ENCODE measurements at regions not wholly inside any gene's neighbourhood (a gene's known extent, or its start where the extent isn't known, plus 50 kb on each side); places are given as distances from the start of the nearest gene placed in this dataset.

GRCh38 chr1:4530166-4530785 lies 124.1 kb upstream of the AJAP1 start:
- Mint-ChIP-seq H3K4me3 (ENCODE audit: unreplicated experiment) (no peak overlapping the region), H3K4me1 (ENCODE audit: insufficient read depth, unreplicated experiment) (no peaks in the 10 kb centered on the region), H3K36me3 (ENCODE audit: insufficient read depth, unreplicated experiment) (no peaks in the 10 kb centered on the region), H3K27me3 (ENCODE audit: insufficient read depth, unreplicated experiment) (no peaks in the 10 kb centered on the region), H3K27ac (ENCODE audit: low read depth, unreplicated experiment) (no peak overlapping the region), H3K9me3 (ENCODE audit: unreplicated experiment) (peaks cover 12% of the 10 kb centered on the region)
- ChIA-PET POLR2A (no interaction called here), CTCF (no interaction called here)
- intact Hi-C loops (cut with micrococcal nuclease) = no loop called here
- DNase-seq (ENCODE audit: unreplicated experiment) = no peak
- TF ChIP-seq CTCF (IDR thresholded peaks at IDR 0.05; ENCODE audit: unreplicated experiment) = no peak
- no TSS peak for BruUV-seq (replicated peaks)

- no peaks in the 10 kb centered on the region for H3K36me3 Mint-ChIP-seq (ENCODE audit: insufficient read depth, unreplicated experiment)
- no peaks in the 10 kb centered on the region for H3K4me1 Mint-ChIP-seq (ENCODE audit: insufficient read depth, unreplicated experiment)
- peaks cover 12% of the 10 kb centered on the region for H3K9me3 Mint-ChIP-seq (ENCODE audit: unreplicated experiment)
- no peak overlapping the region for H3K27ac Mint-ChIP-seq (ENCODE audit: low read depth, unreplicated experiment)
- POLR2A ChIA-PET = no interaction called here
- DNase-seq (ENCODE audit: unreplicated experiment) = no peak
- intact Hi-C loops (cut with micrococcal nuclease) = no loop called here
- CTCF ChIA-PET = no interaction called here
- BruUV-seq (replicated peaks) = no TSS peak
- TF ChIP-seq CTCF (IDR thresholded peaks at IDR 0.05; ENCODE audit: unreplicated experiment) = no peak
- H3K27me3 Mint-ChIP-seq (ENCODE audit: insufficient read depth, unreplicated experiment) = no peaks in the 10 kb centered on the region
- H3K4me3 Mint-ChIP-seq (ENCODE audit: unreplicated experiment) = no peak overlapping the region
Observed at GRCh38 chr1:4531842-4532241, 122.6 kb upstream of the AJAP1 start.

- intact Hi-C loops (cut with micrococcal nuclease) = no loop called here
- no peaks in the 10 kb centered on the region for H3K36me3 Mint-ChIP-seq (ENCODE audit: insufficient read depth, unreplicated experiment)
- CTCF ChIA-PET = no interaction called here
- H3K4me3 Mint-ChIP-seq (ENCODE audit: unreplicated experiment) = no peak overlapping the region
- no peak for DNase-seq (ENCODE audit: unreplicated experiment)
- POLR2A ChIA-PET = no interaction called here
- peaks cover 9% of the 10 kb centered on the region for H3K9me3 Mint-ChIP-seq (ENCODE audit: unreplicated experiment)
- H3K4me1 Mint-ChIP-seq (ENCODE audit: insufficient read depth, unreplicated experiment) = no peaks in the 10 kb centered on the region
- no peak overlapping the region for H3K27ac Mint-ChIP-seq (ENCODE audit: low read depth, unreplicated experiment)
- no peak for TF ChIP-seq CTCF (IDR thresholded peaks at IDR 0.05; ENCODE audit: unreplicated experiment)
- no TSS peak for BruUV-seq (replicated peaks)
- H3K27me3 Mint-ChIP-seq (ENCODE audit: insufficient read depth, unreplicated experiment) = no peaks in the 10 kb centered on the region
Observed at GRCh38 chr1:4532656-4533055, 121.8 kb upstream of the AJAP1 start.

GRCh38 chr1:4546911-4547310 lies 107.5 kb upstream of the AJAP1 start:
- peaks cover 25% of the 10 kb centered on the region for H3K9me3 Mint-ChIP-seq (ENCODE audit: unreplicated experiment)
- BruUV-seq (replicated peaks) = no TSS peak
- POLR2A ChIA-PET = interaction anchor here (0.6 kb wide), 1 partner anchor 130 kb away, joined by 3 read pairs; no protein-coding TSS in a partner anchor
- H3K27ac Mint-ChIP-seq (ENCODE audit: low read depth, unreplicated experiment) = no peak overlapping the region
- no peaks in the 10 kb centered on the region for H3K27me3 Mint-ChIP-seq (ENCODE audit: insufficient read depth, unreplicated experiment)
- CTCF ChIA-PET = no interaction called here
- H3K4me1 Mint-ChIP-seq (ENCODE audit: insufficient read depth, unreplicated experiment) = no peaks in the 10 kb centered on the region
- H3K4me3 Mint-ChIP-seq (ENCODE audit: unreplicated experiment) = no peak overlapping the region
- intact Hi-C loops (cut with micrococcal nuclease) = no loop called here
- no peaks in the 10 kb centered on the region for H3K36me3 Mint-ChIP-seq (ENCODE audit: insufficient read depth, unreplicated experiment)
- no peak for TF ChIP-seq CTCF (IDR thresholded peaks at IDR 0.05; ENCODE audit: unreplicated experiment)
- no peak for DNase-seq (ENCODE audit: unreplicated experiment)

Measured in MCF 10A (cell line).